Activated naive CD4-positive, alpha-beta T cell treated with anti-CD3 and anti-CD28 coated beads, Interleukin-2, amount 50 U/mL, for 72 hours (primary cell): ENCODE measurements at regions not wholly inside any gene's neighbourhood (a gene's known extent, or its start where the extent isn't known, plus 50 kb on each side); places are given as distances from the start of the nearest gene placed in this dataset.
"Not testable (repeated sequence)": the region's sequence is repeated elsewhere in the genome, so short reads cannot be mapped to it uniquely, and the experiment has no call there.

Experiments used
- ATAC-seq, 2 donors: fragments of 150-1000 bp; cut with Tn5 transposase; 2 replicates each; pipeline ENCODE4 v1.10.0; 2021; ENCODE audit warnings: mild to moderate bottlenecking in 2 of 2, moderate library complexity in 2 of 2
- DNase-seq, 2 donors: peaks; one replicate each; pipeline ENCODE4 v3.0.0; 2021 to 2022; ENCODE audit warnings: low spot score in 2 of 2
- H3K27ac Mint-ChIP-seq, 2 donors: one replicate each; pipeline ENCODE4 v1.8.0; 2022; ENCODE audit warnings: mild to moderate bottlenecking in 2 of 2, mixed read lengths in 2 of 2
- H3K36me3 Mint-ChIP-seq, 2 donors: one replicate each; pipeline ENCODE4 v1.8.0; 2022; ENCODE audit warnings: mixed read lengths in 2 of 2
- H3K9me3 Mint-ChIP-seq, 2 donors: one replicate each; pipeline ENCODE4 v1.8.0; 2022; ENCODE audit warnings: mixed read lengths in 2 of 2

- no peak for ATAC-seq
- DNase-seq: no peak
- no peaks in the 10 kb centered on the region for H3K36me3 Mint-ChIP-seq
- H3K27ac Mint-ChIP-seq: no peak overlapping the region
- H3K9me3 Mint-ChIP-seq: no peaks in the 10 kb centered on the region
Measured at GRCh38 chrX:63115196-63115595, 235.9 kb downstream of the SPIN4 start.

- Mint-ChIP-seq H3K36me3 (no peaks in the 10 kb centered on the region), H3K9me3 (peaks cover 4 to 7% of the 10 kb centered on the region in 2 donors), H3K27ac (no peak overlapping the region)
- ATAC-seq (no peak), DNase-seq (no peak)
Measured at GRCh38 chrX:63101879-63102620, 249.1 kb downstream of the SPIN4 start.

- Mint-ChIP-seq H3K9me3 (no peaks in the 10 kb centered on the region), H3K36me3 (no peaks in the 10 kb centered on the region), H3K27ac (no peak overlapping the region)
- ATAC-seq (no peak), DNase-seq (no peak)
Measured at GRCh38 chrX:63058204-63058603, 292.9 kb downstream of the SPIN4 start.

- no peaks in the 10 kb centered on the region for H3K9me3 Mint-ChIP-seq
- H3K27ac Mint-ChIP-seq: no peak overlapping the region
- DNase-seq: no peak
- no peak for ATAC-seq
- no peaks in the 10 kb centered on the region for H3K36me3 Mint-ChIP-seq
Measured at GRCh38 chrX:63050225-63050624, 300.9 kb downstream of the SPIN4 start.

GRCh38 chrX:63032811-63033210 lies 318.3 kb downstream of the SPIN4 start:
- H3K36me3 Mint-ChIP-seq: no peaks in the 10 kb centered on the region
- DNase-seq: no peak
- ATAC-seq: no peak
- no peaks in the 10 kb centered on the region for H3K9me3 Mint-ChIP-seq
- H3K27ac Mint-ChIP-seq: no peak overlapping the region

- ATAC-seq (no peak), DNase-seq (no peak)
- Mint-ChIP-seq H3K27ac (no peak overlapping the region), H3K9me3 (no peaks in the 10 kb centered on the region), H3K36me3 (no peaks in the 10 kb centered on the region)
Measured at GRCh38 chrX:63013549-63013948, 337.6 kb downstream of the SPIN4 start.

GRCh38 chrX:63012574-63012973 lies 338.6 kb downstream of the SPIN4 start:
- Mint-ChIP-seq H3K27ac (no peak overlapping the region), H3K36me3 (no peaks in the 10 kb centered on the region), H3K9me3 (no peaks in the 10 kb centered on the region)
- ATAC-seq (no peak), DNase-seq (no peak)

GRCh38 chrX:63000196-63000595 lies 350.9 kb downstream of the SPIN4 start:
- H3K9me3 Mint-ChIP-seq: peaks cover 13 to 14% of the 10 kb centered on the region in 2 donors
- H3K27ac Mint-ChIP-seq, ATAC-seq, DNase-seq, H3K36me3 Mint-ChIP-seq: not testable (repeated sequence)
